SK-N-SH treated with all-trans-retinoic acid at 6 μM for 48 hours (cell line): ENCODE measurements at regions not wholly inside any gene's neighbourhood (a gene's known extent, or its start where the extent isn't known, plus 50 kb on each side); places are given as distances from the start of the nearest gene placed in this dataset.

Source experiments
- ARNTL ChIP-seq: fragments of 450-650 bp; formaldehyde crosslinking; IDR thresholded peaks from 2 replicates; pipeline ENCODE4 v1.5.0; 2020; ENCODE audit warnings: low read depth, mild to moderate bottlenecking, moderate library complexity, borderline replicate concordance
- BACH2 ChIP-seq: fragments of 250-450 bp; sonication (Bioruptor Pico); IDR thresholded peaks from 2 replicates; pipeline ENCODE4 v1.9.0; 2021; ENCODE audit warnings: mild to moderate bottlenecking, borderline replicate concordance
- CSDC2 ChIP-seq: fragments of 250-450 bp; sonication (Bioruptor Pico); IDR thresholded peaks from 2 replicates; pipeline ENCODE4 v1.5.0; 2020; ENCODE audit warnings: mild to moderate bottlenecking, moderate library complexity
- CSRNP3 ChIP-seq: fragments of 250-450 bp; sonication (Bioruptor Pico); IDR thresholded peaks from 2 replicates; pipeline ENCODE4 v1.5.1; 2021; ENCODE audit warnings: mild to moderate bottlenecking, moderate library complexity
- OSR1 ChIP-seq: fragments of 250-450 bp; sonication (Bioruptor Pico); IDR thresholded peaks from 2 replicates; pipeline ENCODE4 v1.8.0; 2022; ENCODE audit warnings: moderate library complexity, mild to moderate bottlenecking, inconsistent platforms
- PATZ1 ChIP-seq: fragments of 250-450 bp; sonication (Bioruptor Pico); IDR thresholded peaks from 2 replicates; pipeline ENCODE4 v1.8.0; 2020; ENCODE audit warnings: mild to moderate bottlenecking, moderate library complexity, borderline replicate concordance
- RARB ChIP-seq: fragments of 250-450 bp; sonication (Bioruptor Pico); IDR thresholded peaks from 2 replicates; pipeline ENCODE4 v1.8.0; 2021; ENCODE audit warnings: mild to moderate bottlenecking, moderate library complexity
- SNAI2 ChIP-seq: fragments of 250-450 bp; sonication (Bioruptor Pico); IDR thresholded peaks from 2 replicates; pipeline ENCODE4 v1.5.0; 2020; ENCODE audit warnings: mild to moderate bottlenecking, moderate library complexity
- TCF4 ChIP-seq: fragments of 250-450 bp; sonication (Bioruptor Pico); IDR thresholded peaks from 2 replicates; pipeline ENCODE4 v1.8.0; 2021; ENCODE audit warnings: mild to moderate bottlenecking, moderate library complexity, borderline replicate concordance
- TSHZ2 ChIP-seq: fragments of 250-450 bp; sonication (Bioruptor Pico); IDR thresholded peaks from 2 replicates; pipeline ENCODE4 v1.5.0; 2020; ENCODE audit warnings: mild to moderate bottlenecking, moderate library complexity
- ZFP3 ChIP-seq: fragments of 250-450 bp; sonication (Bioruptor Pico); IDR thresholded peaks from 2 replicates; pipeline ENCODE4 v1.5.0; 2020; ENCODE audit warnings: mild to moderate bottlenecking, moderate library complexity
- ZFP30 ChIP-seq: fragments of 450-650 bp; formaldehyde crosslinking; IDR thresholded peaks from 2 replicates; pipeline ENCODE4 v1.5.0; 2022; ENCODE audit warnings: mild to moderate bottlenecking, moderate library complexity
- ZNF565 ChIP-seq: fragments of 450-650 bp; formaldehyde crosslinking; conservative IDR thresholded peaks from 2 replicates; pipeline ENCODE4 v1.5.0; 2020; ENCODE audit warnings: low read depth, mild to moderate bottlenecking, moderate library complexity
- ZNF70 ChIP-seq: fragments of 450-650 bp; formaldehyde crosslinking; IDR thresholded peaks from 2 replicates; pipeline ENCODE4 v1.5.0; 2020; ENCODE audit warnings: mild to moderate bottlenecking, moderate library complexity

- no peak for TF ChIP-seq CSRNP3
- no peak for TF ChIP-seq OSR1
- TF ChIP-seq PATZ1 (CRISPR knock-in tag) = no peak
- TF ChIP-seq TSHZ2 (CRISPR knock-in tag) = no peak
- no peak for TF ChIP-seq ZFP3 (CRISPR knock-in tag)
- no peak for TF ChIP-seq BACH2 (CRISPR knock-in tag)
- TF ChIP-seq TCF4 (CRISPR knock-in tag) = no peak
- no peak for TF ChIP-seq SNAI2
- no peak for TF ChIP-seq ARNTL (CRISPR knock-in tag)
- no peak for TF ChIP-seq CSDC2
- TF ChIP-seq RARB (CRISPR knock-in tag) = no peak
- TF ChIP-seq ZNF565 (CRISPR knock-in tag) = no peak
- no peak for TF ChIP-seq ZFP30 (CRISPR knock-in tag)
- no peak for TF ChIP-seq ZNF70 (CRISPR knock-in tag)
These were observed 155.1 kb upstream of the FUT8 start for GRCh38 chr14:65257425-65257824.
